OCI-LY3 (cell line): ENCODE measurements at regions not wholly inside any gene's neighbourhood (a gene's known extent, or its start where the extent isn't known, plus 50 kb on each side); places are given as distances from the start of the nearest gene placed in this dataset.

Experiments
- CTCF ChIP-seq: fragments of 200-600, 300-600 bp; sonication (generic); IDR thresholded peaks from 2 replicates; pipeline ENCODE4 v1.5.1; 2014; ENCODE audit warnings: antibody characterized with exemption, low read length, low read depth
- EZH2phosphoT487 ChIP-seq: fragments of 200-600 bp; shearing (Covaris generic); IDR thresholded peaks from 2 replicates; pipeline ENCODE4 v1.6.1; 2018; ENCODE audit warnings: antibody characterized with exemption, mixed run types, low read depth

- TF ChIP-seq CTCF (no peak), EZH2phosphoT487 (no peak)
Observed at GRCh38 chr15:70390723-70391122, 293.0 kb upstream of the TLE3 start.
